ENCODE measurements at regions not wholly inside any gene's neighbourhood (a gene's known extent, or its start where the extent isn't known, plus 50 kb on each side); places are given as distances from the start of the nearest gene placed in this dataset.

DNA sequence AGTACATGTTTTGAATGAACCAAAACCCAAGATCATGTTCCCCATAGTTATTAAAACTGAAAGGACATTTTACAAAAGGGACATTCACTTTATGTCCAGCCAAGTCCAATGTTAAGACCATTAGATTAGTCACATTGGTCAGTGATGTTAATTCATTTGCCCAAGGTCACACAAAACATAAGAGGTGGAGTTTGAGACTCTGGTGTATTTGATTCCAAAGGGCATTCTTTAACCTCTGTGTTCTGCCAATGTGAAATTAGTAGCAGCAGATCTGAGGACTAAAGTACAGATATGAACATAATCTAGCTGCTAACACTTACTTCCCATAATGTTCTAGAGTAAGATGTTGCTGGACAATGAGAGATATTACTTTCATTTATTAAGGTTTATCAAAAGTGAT lies 425.6 kb downstream of the TUSC7 start:
- DNase-seq, result no peak

DNA sequence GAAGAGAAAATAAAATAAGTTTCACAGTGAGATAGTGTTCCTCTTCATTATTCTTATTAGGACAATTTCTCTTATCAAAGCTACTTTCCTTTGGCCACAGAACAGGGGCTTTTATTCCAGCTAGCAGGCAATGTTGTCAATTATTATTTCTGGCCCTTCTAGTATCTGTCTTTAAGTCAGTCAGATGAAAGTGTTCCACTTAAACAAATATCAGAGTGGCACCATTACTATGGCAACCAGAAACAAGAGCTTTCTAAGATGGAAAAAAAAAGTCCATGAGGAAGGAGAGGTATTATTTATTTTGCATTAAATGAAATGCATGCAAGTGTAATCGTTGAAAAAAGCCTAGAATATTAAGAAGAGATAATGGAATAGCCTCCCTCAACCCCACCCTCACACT lies 426.4 kb downstream of the TUSC7 start:
- DNase-seq, result peak; percentile 6

DNA sequence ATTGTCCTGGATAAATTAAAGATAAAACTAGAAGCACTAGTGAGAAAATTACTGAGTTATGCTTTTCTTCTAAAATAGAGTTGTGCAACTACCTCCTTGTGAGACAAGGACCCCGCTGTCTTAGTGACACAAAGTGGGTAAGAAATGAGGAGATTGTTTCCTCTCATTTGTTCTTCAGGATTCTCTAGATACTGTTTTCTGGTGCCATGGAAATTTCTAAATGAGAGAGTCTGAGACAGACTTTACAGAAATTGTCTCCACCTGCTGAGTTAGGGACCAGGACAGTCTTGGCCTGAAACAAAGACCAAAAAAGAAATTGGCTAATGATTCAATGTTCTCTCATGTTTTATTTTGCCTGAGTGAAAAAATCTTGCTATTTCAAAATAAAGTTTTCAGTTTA lies 427.5 kb downstream of the TUSC7 start:
- DNase-seq, result no peak

GRCh38 chr3:117139681-117140080 lies 430.1 kb downstream of the TUSC7 start:
- no peak for DNase-seq

GRCh38 chr3:117141812-117142211 lies 432.2 kb downstream of the TUSC7 start:
- peak; percentile 30 for DNase-seq

GRCh38 chr3:117144853-117145252 lies 435.3 kb downstream of the TUSC7 start:
- DNase-seq, result no peak

- no peak for DNase-seq
Measured at GRCh38 chr3:117145677-117146076, 436.1 kb downstream of the TUSC7 start.

DNA sequence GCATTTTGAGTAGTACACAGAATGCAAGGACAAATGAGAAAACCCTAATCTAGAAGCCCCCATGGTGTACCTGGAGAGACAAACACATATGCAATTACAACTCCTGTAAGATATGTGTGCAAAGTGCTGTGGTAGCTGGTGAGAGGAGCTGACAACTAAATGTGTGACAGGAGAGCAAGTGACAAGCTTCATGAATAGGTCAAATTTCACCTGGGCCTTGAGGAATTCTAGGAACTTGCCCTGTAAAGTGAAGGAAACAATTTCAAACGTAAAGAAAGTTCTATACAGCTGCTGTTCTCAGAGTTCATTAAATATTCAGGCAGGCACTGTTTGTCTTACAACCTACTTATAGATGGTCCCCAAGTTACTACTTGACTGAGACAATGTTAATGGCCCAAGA lies 437.0 kb downstream of the TUSC7 start:
- DNase-seq, result no peak

- DNase-seq, result no peak
Measured at GRCh38 chr3:117149584-117149983, 440.0 kb downstream of the TUSC7 start.

- no peak for DNase-seq
Measured at GRCh38 chr3:117150628-117151027, 441.0 kb downstream of the TUSC7 start.

DNA sequence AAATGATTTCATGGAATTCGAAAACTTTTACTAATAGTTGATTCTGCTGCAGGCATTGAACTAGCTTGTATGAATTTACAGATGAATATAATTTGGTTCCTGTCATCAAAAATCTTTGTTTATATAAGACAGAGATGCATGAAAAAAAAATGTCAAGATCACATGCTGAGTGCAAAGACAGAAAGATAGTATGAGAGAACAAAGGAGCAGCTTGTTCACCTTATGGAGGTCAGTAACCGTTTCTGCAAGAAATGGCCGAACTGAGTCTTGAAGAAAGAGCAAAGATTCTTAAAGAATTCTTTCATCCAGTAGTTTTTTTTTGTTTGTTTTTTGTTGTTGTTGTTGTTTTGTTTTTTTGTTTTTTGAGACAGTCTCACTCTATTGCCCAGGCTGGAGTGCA lies 450.6 kb downstream of the TUSC7 start:
- no peak for DNase-seq

DNA sequence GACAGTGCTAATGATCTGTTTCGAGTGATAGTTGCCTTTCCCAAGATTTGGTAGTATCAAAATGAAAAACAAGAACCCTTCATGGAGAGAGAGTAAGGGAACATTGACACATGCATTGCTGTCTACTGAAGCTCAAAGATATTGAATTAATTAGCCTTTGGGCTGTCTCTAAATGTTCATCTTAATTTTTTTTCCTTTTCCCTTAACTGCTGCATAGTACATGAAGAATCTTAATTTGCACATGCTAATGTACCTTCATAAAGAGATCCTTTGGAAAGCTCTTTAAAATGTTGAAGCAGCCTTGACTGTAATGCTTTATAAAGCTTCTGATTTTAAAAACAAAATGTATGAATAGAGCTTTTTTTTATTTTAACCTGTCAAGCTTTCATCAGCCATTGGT lies 452.2 kb downstream of the TUSC7 start:
- DNase-seq, result no peak

DNA sequence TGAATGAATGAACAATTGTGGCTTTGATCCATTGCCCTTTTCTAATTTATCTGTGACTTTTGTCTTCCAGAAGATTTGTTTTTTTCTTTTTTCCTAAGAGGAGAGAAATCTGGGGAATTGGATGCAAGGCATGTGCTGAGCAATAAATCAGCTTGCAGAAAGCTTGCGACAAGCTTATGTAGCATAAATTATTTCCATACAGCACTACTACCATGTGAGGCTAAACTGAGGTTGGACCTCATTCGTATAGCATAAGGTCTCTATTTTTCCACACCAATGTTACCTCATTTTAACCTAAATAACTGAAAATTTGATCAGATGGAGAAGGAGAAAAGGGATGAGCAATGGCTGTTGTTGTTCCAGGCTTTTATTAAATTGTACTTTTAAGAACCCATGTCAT lies 455.6 kb downstream of the TUSC7 start:
- DNase-seq, result no peak

GRCh38 chr3:117165601-117166051 lies 456.0 kb downstream of the TUSC7 start:
- DNase-seq, result no peak

- DNase-seq, result peak; percentile 27
Measured at GRCh38 chr3:117168896-117169295, 459.3 kb downstream of the TUSC7 start.

DNA sequence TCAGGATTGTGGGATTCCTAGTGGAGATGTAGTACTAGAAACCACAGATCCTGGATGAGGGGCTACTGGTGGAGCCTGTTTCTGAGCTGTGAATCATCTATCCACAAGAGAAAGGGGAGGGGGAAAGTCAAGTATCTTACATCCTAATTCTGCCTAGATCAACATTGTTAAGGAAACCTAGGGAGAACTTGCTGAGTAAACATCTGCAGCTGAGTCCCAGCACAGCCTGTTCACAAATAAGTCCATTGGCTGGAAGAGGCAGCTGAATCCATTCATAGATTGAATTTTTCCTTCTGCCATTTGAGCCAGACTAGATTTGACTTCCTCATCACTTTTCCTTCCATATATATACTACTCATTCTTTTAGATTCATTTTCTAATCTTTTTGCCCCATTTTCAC lies 460.5 kb downstream of the TUSC7 start:
- DNase-seq, result no peak

DNA sequence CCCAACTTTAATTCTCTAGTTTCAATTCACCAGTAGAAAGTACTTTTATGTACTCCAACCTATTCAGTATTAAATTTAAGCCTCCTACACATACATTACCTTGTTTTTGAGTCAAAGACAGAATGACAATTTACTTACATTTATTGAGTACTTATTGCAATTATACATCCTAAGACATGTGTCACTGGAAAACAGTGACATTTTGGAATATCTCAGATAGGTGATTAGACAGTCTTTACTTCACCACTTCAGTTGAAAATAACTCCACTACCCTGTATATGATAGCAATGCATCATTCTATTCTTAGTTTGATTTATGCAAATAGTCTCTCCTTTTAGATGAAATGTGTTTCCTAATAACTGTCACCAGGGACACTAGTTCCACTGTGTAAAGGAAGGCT lies 461.5 kb downstream of the TUSC7 start:
- DNase-seq, result no peak

DNA sequence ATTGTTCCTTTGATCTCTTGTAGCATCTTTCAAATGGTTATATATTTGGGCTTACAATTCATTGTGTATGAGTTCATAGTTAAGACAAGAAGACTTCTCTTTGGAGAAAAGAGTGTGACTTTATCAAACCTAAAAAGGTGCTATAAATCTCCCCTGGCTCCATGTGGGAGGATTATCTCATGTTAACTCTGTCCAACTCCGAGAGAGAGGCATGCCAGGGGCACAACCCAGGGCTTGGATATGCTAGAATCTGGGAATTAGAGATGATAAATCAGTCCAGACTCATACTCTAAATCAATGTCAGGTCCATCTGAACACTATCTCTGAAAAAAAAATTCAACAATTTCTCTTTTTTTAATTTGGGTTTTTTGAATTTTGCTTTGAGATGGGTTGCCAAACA lies 462.8 kb downstream of the TUSC7 start:
- no peak for DNase-seq

GRCh38 chr3:117181222-117181621 lies 471.6 kb downstream of the TUSC7 start:
- DNase-seq, result no peak

DNA sequence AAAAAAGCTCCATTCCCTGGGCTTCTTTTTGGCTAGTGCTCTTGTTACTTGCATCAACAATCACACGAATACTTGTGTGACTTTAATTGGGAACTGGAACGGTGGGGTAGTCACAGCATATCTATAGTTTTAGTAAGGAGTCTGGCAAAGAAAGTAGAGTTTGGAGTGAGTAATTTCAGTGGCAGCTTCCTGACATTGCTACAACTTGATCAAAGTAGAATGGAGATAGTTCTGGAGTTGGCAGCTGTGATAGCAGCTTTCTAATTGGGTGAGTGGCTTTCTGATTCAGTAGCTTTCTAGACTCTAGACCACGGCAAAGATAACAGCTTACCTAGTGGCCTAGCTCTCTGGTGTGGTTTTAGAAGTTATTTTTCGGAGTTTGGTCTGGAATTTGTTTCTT lies 475.0 kb downstream of the TUSC7 start:
- DNase-seq, result no peak

DNA sequence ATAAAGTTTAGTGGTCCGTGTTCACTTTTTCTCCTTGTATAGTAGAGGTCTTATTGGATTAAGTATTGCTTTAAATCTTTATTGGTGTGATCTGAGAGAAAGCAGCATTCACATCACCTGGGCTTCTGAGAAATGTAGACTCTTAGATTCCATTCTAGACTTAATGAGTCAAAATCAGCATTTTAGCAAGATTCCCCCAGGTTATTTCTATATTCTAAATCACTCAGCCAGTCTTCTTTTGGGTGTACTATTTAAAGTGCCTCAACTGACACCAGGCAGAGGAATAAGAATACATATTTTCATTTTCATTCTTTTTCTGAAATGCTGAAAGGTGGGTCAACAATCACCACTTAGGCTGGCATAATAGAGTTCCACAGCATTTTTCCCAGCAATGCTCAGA lies 481.7 kb downstream of the TUSC7 start:
- DNase-seq, result no peak

DNA sequence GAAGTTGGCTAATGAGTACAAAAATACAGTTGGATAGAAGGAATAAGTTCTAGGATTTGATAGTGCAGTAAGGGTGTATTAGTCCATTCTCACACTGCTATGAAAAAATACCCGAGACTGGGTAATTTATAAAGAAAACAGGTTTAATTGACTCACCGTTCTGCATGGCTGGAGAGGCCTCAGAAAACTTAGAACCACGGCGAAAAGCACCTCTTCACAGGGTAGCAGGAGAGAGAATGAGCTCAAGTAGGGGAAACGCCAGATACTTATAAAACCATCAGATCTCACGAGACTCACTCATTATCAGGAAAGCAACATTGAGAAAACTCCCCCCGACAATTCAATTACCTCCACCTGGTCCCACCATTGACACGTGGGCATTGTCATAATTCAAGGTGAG lies 483.3 kb downstream of the TUSC7 start:
- DNase-seq, result peak; percentile 38

DNA sequence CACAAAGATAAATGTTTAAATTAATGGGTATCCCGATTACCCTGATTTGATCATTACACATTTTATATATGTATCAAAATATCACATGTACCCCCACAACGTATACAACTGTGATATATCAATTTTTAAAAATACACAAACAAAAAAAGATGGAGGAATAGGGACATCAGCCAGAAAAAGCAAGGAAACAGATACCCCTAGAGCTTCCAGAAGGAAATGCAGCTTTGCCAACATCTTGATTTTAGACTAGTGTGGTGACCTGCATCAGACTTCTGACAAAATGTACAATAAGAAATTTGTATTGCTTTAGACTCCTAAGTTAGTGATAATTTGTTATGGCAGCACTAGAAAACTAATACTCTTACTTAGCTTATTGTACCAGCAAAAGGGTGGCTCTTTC lies 483.8 kb downstream of the TUSC7 start:
- DNase-seq, result no peak

DNA sequence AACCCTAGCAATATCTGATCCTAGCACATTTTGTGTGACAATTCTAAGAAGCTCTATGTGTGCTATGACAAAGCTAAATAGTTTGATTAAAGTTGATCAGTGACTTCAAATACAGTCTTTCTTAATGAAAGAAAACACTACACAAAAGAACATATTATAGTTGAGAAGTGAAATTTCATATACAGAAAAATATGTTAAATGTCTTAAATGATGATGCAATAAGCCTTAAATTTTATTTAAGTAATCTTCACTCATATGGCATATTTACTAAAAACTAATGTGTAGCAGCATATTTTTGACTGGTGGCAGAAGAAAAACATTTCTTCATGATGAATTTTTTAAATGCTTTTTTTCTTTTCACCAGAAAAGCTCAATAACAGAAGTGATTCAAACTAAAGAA lies 485.5 kb downstream of the TUSC7 start:
- DNase-seq, result no peak

DNA sequence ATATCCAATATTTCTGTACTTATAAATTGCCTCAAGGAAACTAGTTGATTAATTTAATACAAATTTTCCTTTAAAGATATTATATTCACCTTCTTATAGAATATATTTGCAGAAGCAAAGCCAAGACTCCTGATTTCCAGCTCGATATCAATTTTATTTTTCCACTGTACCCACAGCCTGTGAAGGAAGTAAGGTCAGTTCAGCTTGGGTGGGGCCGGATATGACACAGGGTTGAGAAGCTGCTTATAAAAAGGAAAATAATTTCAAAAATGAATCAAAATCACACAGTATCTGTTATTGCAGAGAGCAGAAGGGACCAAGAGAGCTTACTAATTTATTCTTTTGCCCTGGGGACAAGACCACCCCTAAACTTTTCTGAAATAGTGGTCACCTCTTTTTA lies 491.4 kb downstream of the TUSC7 start:
- no peak for DNase-seq

All from DMS79 (cell line).